ENCODE measurements at regions not wholly inside any gene's neighbourhood (a gene's known extent, or its start where the extent isn't known, plus 50 kb on each side); places are given as distances from the start of the nearest gene placed in this dataset.

GRCh38 chr10:3986493-3987142 lies 201.6 kb upstream of the KLF6 start:
- no peak overlapping the region for H3K27ac ChIP-seq (replicated peaks)
- TF ChIP-seq SPI1 (IDR thresholded peaks at IDR 0.05; ENCODE audit: borderline replicate concordance, low read depth) (peak; percentile 80), REST (IDR thresholded peaks at IDR 0.05; ENCODE audit: insufficient replicate concordance, low read depth) (no peak), CTCF (IDR thresholded peaks at IDR 0.05; ENCODE audit: insufficient read depth, low read length) (no peak), GABPA (IDR thresholded peaks at IDR 0.05; ENCODE audit: low read depth) (no peak)
- DNase-seq (ENCODE audit: low read depth in 1 of 2, low spot score in 1 of 2), result peak in 1 of 2 experiments; percentile 1
- no peaks in the 10 kb centered on the region for H3K27me3 ChIP-seq (ENCODE audit: insufficient read depth, poor library complexity, severe bottlenecking)
- H3K4me3 ChIP-seq (replicated peaks; ENCODE audit: insufficient read depth, low read length), result no peak overlapping the region

- TF ChIP-seq REST (IDR thresholded peaks at IDR 0.05; ENCODE audit: insufficient replicate concordance, low read depth), result no peak
- no peak for TF ChIP-seq GABPA (IDR thresholded peaks at IDR 0.05; ENCODE audit: low read depth)
- no peak for TF ChIP-seq SPI1 (IDR thresholded peaks at IDR 0.05; ENCODE audit: borderline replicate concordance, low read depth)
- TF ChIP-seq POLR2AphosphoS5 (IDR thresholded peaks at IDR 0.05; ENCODE audit: low read depth), result no peak
- TF ChIP-seq CTCF (IDR thresholded peaks at IDR 0.05; ENCODE audit: insufficient read depth, low read length), result no peak
- no peaks in the 10 kb centered on the region for H3K27me3 ChIP-seq (ENCODE audit: insufficient read depth, poor library complexity, severe bottlenecking)
- no peak overlapping the region for H3K4me3 ChIP-seq (replicated peaks; ENCODE audit: insufficient read depth, low read length)
- H3K27ac ChIP-seq (replicated peaks), result no peak overlapping the region
- no peak for DNase-seq (ENCODE audit: low read depth in 1 of 2, low spot score in 1 of 2)
Observed at GRCh38 chr10:3982746-3983442, 197.9 kb upstream of the KLF6 start.

- no peak for TF ChIP-seq CTCF (IDR thresholded peaks at IDR 0.05; ENCODE audit: insufficient read depth, low read length)
- no peak for TF ChIP-seq SPI1 (IDR thresholded peaks at IDR 0.05; ENCODE audit: borderline replicate concordance, low read depth)
- Histone ChIP-seq H3K4me3 (replicated peaks; ENCODE audit: insufficient read depth, low read length) (no peak overlapping the region), H3K27ac (replicated peaks) (no peak overlapping the region), H3K27me3 (ENCODE audit: insufficient read depth, poor library complexity, severe bottlenecking) (no peaks in the 10 kb centered on the region)
- DNase-seq (ENCODE audit: low read depth in 1 of 2, low spot score in 1 of 2), result no peak
Observed at GRCh38 chr10:3981300-3981699, 196.3 kb upstream of the KLF6 start.
